HCT116 (cell line): ENCODE measurements at regions not wholly inside any gene's neighbourhood (a gene's known extent, or its start where the extent isn't known, plus 50 kb on each side); places are given as distances from the start of the nearest gene placed in this dataset.

Source experiments
- ATAC-seq: fragments of 200-7000 bp; cut with Tn5 transposase; 2 replicates; pipeline ENCODE4 v1.9.1; 2020; ENCODE audit warnings: mild to moderate bottlenecking, moderate library complexity
- BruUV-seq: library from RNA; stranded (reverse); fragments of 400-500 nt; replicated peaks from 2 replicates; lab custom pipeline; 2021; lab: Mats Ljungman, UMichigan
- CTCF ChIA-PET: fragments of 300-600 bp; sonication (Branson Sonifier 250); formaldehyde crosslinking; loops from one replicate; lab custom pipeline; 2021; ENCODE audit warnings: antibody characterized with exemption; lab: Charles Lee
- POLR2A ChIA-PET: fragments of 300-600, 350-600 bp; sonication (Branson Sonifier 250); formaldehyde crosslinking; loops from one replicate; lab custom pipeline; 2021; ENCODE audit warnings: antibody characterized with exemption; lab: Charles Lee
- RAD21 ChIA-PET, 2 experiments: fragments of 300-600 bp; sonication (Branson Sonifier 250); formaldehyde crosslinking; loops; one replicate each; lab custom pipeline; 2023; ENCODE audit warnings: low total read pairs in 2 of 2; ENCODE audit not compliant: uncharacterized antibody in 2 of 2, unreplicated experiment in 2 of 2, low non-redundant PET in 1 of 2; lab: Charles Lee
- DNase-seq: peaks from one replicate; pipeline ENCODE4 v3.0.0-alpha.2; 2010; ENCODE audit warnings: low read depth, low spot score
- H2AFZ ChIP-seq: fragments of 200-600 bp; shearing (Covaris generic), sonication (generic); 2 replicates; pipeline ENCODE4 v1.6.1; 2017; ENCODE audit warnings: low read depth, mixed run types, mixed read lengths, antibody characterized with exemption, low read length; ENCODE audit not compliant: poor library complexity, severe bottlenecking
- H3K27ac ChIP-seq: 2 replicates; pipeline ENCODE4 v1.5.1; 2012; ENCODE audit warnings: low read depth, low read length
- H3K27me3 ChIP-seq: fragments of 200-600 bp; sonication (generic); 2 replicates; pipeline ENCODE4 v1.6.1; 2016; ENCODE audit warnings: mixed run types, low read length, mixed read lengths; ENCODE audit not compliant: insufficient read depth
- H3K36me3 ChIP-seq, 2 experiments: fragments of 200-500 bp in 1 of 2; fragments of 200-600 bp in 1 of 2; sonication (Bioruptor generic) in 1 of 2; sonication (generic) in 1 of 2; 2 replicates each; pipeline versions ENCODE4 v1.5.1 to v1.6.1; 2014 to 2016; ENCODE audit warnings: low read length in 2 of 2, inconsistent platforms in 1 of 2, mixed read lengths in 1 of 2, mixed run types in 1 of 2; ENCODE audit not compliant: insufficient read depth in 2 of 2, control insufficient read depth in 1 of 2
- H3K4me1 ChIP-seq, 2 experiments: fragments of 200-600 bp in 1 of 2; sonication (generic) in 1 of 2; 2 replicates each; pipeline versions ENCODE4 v1.5.1 to v1.6.1; 2012 to 2017; ENCODE audit warnings: low read length in 2 of 2, inconsistent platforms in 1 of 2, mild to moderate bottlenecking in 1 of 2, mixed read lengths in 1 of 2, mixed run types in 1 of 2, moderate library complexity in 1 of 2; ENCODE audit not compliant: insufficient read depth in 2 of 2, control insufficient read depth in 1 of 2
- H3K4me2 ChIP-seq: fragments of 200-600 bp; sonication (generic); 2 replicates; pipeline ENCODE4 v1.6.1; 2017; ENCODE audit warnings: mixed run types, low read length, mixed read lengths
- H3K4me3 ChIP-seq, 2 experiments: fragments of 200-600 bp in 1 of 2; sonication (generic) in 1 of 2; replicated peaks in 1 of 2; 2 replicates each; pipeline ENCODE4 v1.5.1; 2011 to 2016; ENCODE audit warnings: low read length in 2 of 2, control low read depth in 1 of 2, low read depth in 1 of 2, mild to moderate bottlenecking in 1 of 2, mixed read lengths in 1 of 2, mixed run types in 1 of 2
- H3K79me2 ChIP-seq: fragments of 200-600 bp; sonication (generic); 2 replicates; pipeline ENCODE4 v1.6.1; 2017; ENCODE audit warnings: mild to moderate bottlenecking, mixed run types, low read length, moderate library complexity, mixed read lengths; ENCODE audit not compliant: insufficient read depth
- H3K9ac ChIP-seq: fragments of 200-600 bp; sonication (generic); 2 replicates; pipeline ENCODE4 v1.6.1; 2016; ENCODE audit warnings: low read length, mixed read lengths
- H3K9me2 ChIP-seq: fragments of 200-600 bp; sonication (generic), shearing (Covaris generic); 2 replicates; pipeline ENCODE4 v1.6.1; 2017; ENCODE audit warnings: mixed run types, mild to moderate bottlenecking, moderate library complexity; ENCODE audit not compliant: insufficient read depth
- H3K9me3 ChIP-seq, 2 experiments: fragments of 200-500 bp in 1 of 2; fragments of 200-600 bp in 1 of 2; sonication (Bioruptor generic) in 1 of 2; sonication (generic) in 1 of 2; 2 replicates each; pipeline ENCODE4 v1.6.1; 2014 to 2017; ENCODE audit warnings: low read length in 2 of 2, mixed read lengths in 2 of 2, inconsistent platforms in 1 of 2, low read depth in 1 of 2, mild to moderate bottlenecking in 1 of 2, mixed run types in 1 of 2, moderate library complexity in 1 of 2; ENCODE audit not compliant: control insufficient read depth in 1 of 2, insufficient read depth in 1 of 2
- H4K20me1 ChIP-seq: fragments of 200-600 bp; sonication (generic), shearing (Covaris generic); 2 replicates; pipeline ENCODE4 v1.6.1; 2017; ENCODE audit warnings: mixed run types, mild to moderate bottlenecking, moderate library complexity; ENCODE audit not compliant: insufficient read depth
- CTCF ChIP-seq, 3 experiments: fragments of 200-600 bp in 1 of 3; sonication (generic) in 1 of 3; IDR thresholded peaks in 2 of 3; conservative IDR thresholded peaks in 1 of 3; 2 replicates each; pipeline ENCODE4 v1.5.1; 2012 to 2017; ENCODE audit warnings: low read depth in 2 of 3, low read length in 2 of 3, antibody characterized with exemption in 1 of 3, borderline replicate concordance in 1 of 3, control low read depth in 1 of 3, mild to moderate bottlenecking in 1 of 3, mixed read lengths in 1 of 3, mixed run types in 1 of 3, moderate library complexity in 1 of 3; ENCODE audit not compliant: insufficient read depth in 1 of 3
- EGR1 ChIP-seq: IDR thresholded peaks from 2 replicates; pipeline ENCODE4 v1.6.1; 2012; ENCODE audit warnings: low read depth
- EZH2 ChIP-seq: fragments of 200-600 bp; sonication (generic); IDR thresholded peaks from 2 replicates; pipeline ENCODE4 v1.6.1; 2017; ENCODE audit warnings: antibody characterized with exemption, mixed run types
- POLR2A ChIP-seq: IDR thresholded peaks from 2 replicates; pipeline ENCODE4 v1.7.0; 2011; ENCODE audit warnings: borderline replicate concordance; ENCODE audit not compliant: insufficient read depth, insufficient read length; ENCODE audit errors: extremely low read depth
- POLR2AphosphoS5 ChIP-seq: IDR thresholded peaks from 2 replicates; pipeline ENCODE4 v1.6.1; 2011; ENCODE audit warnings: mild to moderate bottlenecking, low read depth, low read length, moderate library complexity
- RAD21 ChIP-seq: IDR thresholded peaks from 2 replicates; pipeline ENCODE4 v1.6.1; 2012; ENCODE audit warnings: low read depth, mild to moderate bottlenecking
- SIN3A ChIP-seq: IDR thresholded peaks from 2 replicates; pipeline ENCODE4 v1.6.1; 2012; ENCODE audit warnings: low read depth
- ZBTB33 ChIP-seq: IDR thresholded peaks from 2 replicates; pipeline ENCODE4 v1.6.1; 2011; ENCODE audit warnings: mild to moderate bottlenecking, low read length, moderate library complexity; ENCODE audit not compliant: insufficient replicate concordance; ENCODE audit errors: extremely low read depth
- ZNF274 ChIP-seq: fragments of 200-500 bp; sonication (Bioruptor generic); IDR thresholded peaks from 2 replicates; pipeline ENCODE4 v1.6.1; 2014; ENCODE audit warnings: mild to moderate bottlenecking, low read depth, low read length, inconsistent platforms
- intact Hi-C: fragments of 100-400 bp; cut with micrococcal nuclease; formaldehyde crosslinking; loops from 2 replicates; pipeline ENCODE4 v1.10.0; 2022

GRCh38 chr11:24199461-24199860, 297.4 kb upstream of the LUZP2 start:
- H3K4me1 ChIP-seq = no peaks in the 10 kb centered on the region
- H3K9me2 ChIP-seq = no peaks in the 10 kb centered on the region
- no peak overlapping the region for H3K9ac ChIP-seq
- H3K4me2 ChIP-seq = no peak overlapping the region
- H3K79me2 ChIP-seq = no peaks in the 10 kb centered on the region
- no peak for DNase-seq
- TF ChIP-seq POLR2AphosphoS5 (no peak), ZNF274 (no peak), EZH2 (no peak), POLR2A (no peak), EGR1 (no peak), ZBTB33 (no peak), RAD21 (no peak), SIN3A (no peak), CTCF (IDR thresholded peaks at IDR 0.05 in 2 of 3, conservative IDR thresholded peaks at IDR 0.05 in 1 of 3; ENCODE audit: borderline replicate concordance in 1 of 3, insufficient read depth in 1 of 3, low read depth in 2 of 3, low read length in 2 of 3) (no peak)
- no peaks in the 10 kb centered on the region for H3K27me3 ChIP-seq
- no peak overlapping the region for H2AFZ ChIP-seq
- no peak overlapping the region for H3K27ac ChIP-seq
- no peaks in the 10 kb centered on the region for H3K36me3 ChIP-seq
- no peak overlapping the region for H3K4me3 ChIP-seq
- ChIA-PET POLR2A (no interaction called here), CTCF (no interaction called here), RAD21 (no interaction called here)
- ATAC-seq = no peak
- no peaks in the 10 kb centered on the region for H4K20me1 ChIP-seq
- BruUV-seq = no TSS peak
- intact Hi-C loops = no loop called here
- H3K9me3 ChIP-seq = peaks cover 6 to 16% of the 10 kb centered on the region in 2 experiments; a peak in 3 of 4 replicates
